HepG2 (cell line): ENCODE measurements at regions not wholly inside any gene's neighbourhood (a gene's known extent, or its start where the extent isn't known, plus 50 kb on each side); places are given as distances from the start of the nearest gene placed in this dataset.

ENCODE experiments used
- ATAC-seq: fragments of 200-7000 bp; cut with Tn5 transposase; 3 replicates; pipeline ENCODE4 v1.9.1; 2020; ENCODE audit warnings: mild to moderate bottlenecking, moderate library complexity
- BruUV-seq: library from RNA; stranded (reverse); fragments of 400-500 nt; replicated peaks from 2 replicates; lab custom pipeline; 2021; lab: Mats Ljungman, UMichigan
- CTCF ChIA-PET: fragments of 300-600 bp; formaldehyde crosslinking; extraction: SDS; loops from one replicate; lab custom pipeline; 2021; ENCODE audit warnings: low total read pairs, inconsistent platforms, low intra/inter-chr PET ratio; lab: Yijun Ruan, JAX
- POLR2A ChIA-PET: fragments of 350-600 bp; sonication (Branson Sonifier 250); formaldehyde crosslinking; loops from one replicate; lab custom pipeline; 2020; ENCODE audit warnings: antibody characterized with exemption, inconsistent platforms; lab: Yijun Ruan, JAX
- DNase-seq: peaks from one replicate; pipeline ENCODE4 v3.0.0-alpha.2; 2015; ENCODE audit warnings: low spot score
- FAIRE-seq: peaks from 3 replicates; lab custom pipeline; 2011; peaks lifted over from hg19 to GRCh38; lab: Jason Lieb, UNC
- H2AFZ ChIP-seq: one replicate; pipeline ENCODE4 v1.6.1; 2011; ENCODE audit warnings: low read length, inconsistent platforms
- H3K27ac ChIP-seq: fragments of 300-600 bp; 3 replicates; pipeline ENCODE4 v1.8.0; 2011; ENCODE audit warnings: mixed run types, mild to moderate bottlenecking, mixed read lengths, low read length, inconsistent platforms; ENCODE audit not compliant: insufficient read depth; ENCODE audit errors: extremely low read length
- H3K27me3 ChIP-seq, 2 experiments: fragments of 200-600 bp in 1 of 2; 2 replicates in 1 of 2; 3 replicates in 1 of 2; pipeline versions ENCODE4 v1.6.0 to v1.8.0; 2011; ENCODE audit warnings: low read length in 2 of 2, mild to moderate bottlenecking in 2 of 2, moderate library complexity in 2 of 2, inconsistent platforms in 1 of 2; ENCODE audit not compliant: insufficient read depth in 2 of 2, control insufficient read depth in 1 of 2
- H3K36me3 ChIP-seq, 2 experiments: fragments of 200-600 bp in 1 of 2; replicated peaks in 1 of 2; 2 replicates in 1 of 2; 3 replicates in 1 of 2; pipeline versions ENCODE4 v1.5.1 to v1.8.0; 2011; ENCODE audit warnings: low read length in 2 of 2, inconsistent platforms in 1 of 2; ENCODE audit not compliant: insufficient read depth in 2 of 2, control insufficient read depth in 1 of 2
- H3K4me1 ChIP-seq: 2 replicates; pipeline ENCODE4 v1.5.1; 2012; ENCODE audit warnings: low read length, inconsistent platforms; ENCODE audit not compliant: insufficient read depth
- H3K4me2 ChIP-seq: 2 replicates; pipeline ENCODE4 v1.6.0; 2011; ENCODE audit warnings: low read depth, low read length, inconsistent platforms
- H3K4me3 ChIP-seq, 3 experiments: fragments of 200-600 bp in 1 of 3; sonication (generic), shearing (Covaris generic) in 1 of 3; replicated peaks in 1 of 3; 2 replicates each; pipeline ENCODE4 v1.5.1; 2011 to 2016; ENCODE audit warnings: low read length in 3 of 3, inconsistent platforms in 2 of 3, low read depth in 2 of 3, mild to moderate bottlenecking in 2 of 3, control low read depth in 1 of 3, mixed read lengths in 1 of 3; ENCODE audit not compliant: insufficient read depth in 1 of 3
- H3K79me2 ChIP-seq: one replicate; pipeline ENCODE4 v1.6.1; 2011; ENCODE audit warnings: low read length, inconsistent platforms; ENCODE audit not compliant: insufficient read depth
- H3K9ac ChIP-seq: 2 replicates; pipeline ENCODE4 v1.6.0; 2011; ENCODE audit warnings: mild to moderate bottlenecking, low read depth, low read length, inconsistent platforms; ENCODE audit not compliant: insufficient read depth
- H3K9me3 ChIP-seq: 2 replicates; pipeline ENCODE4 v1.5.1; 2012; ENCODE audit warnings: mild to moderate bottlenecking, low read length
- H4K20me1 ChIP-seq: 2 replicates; pipeline ENCODE4 v1.6.0; 2011; ENCODE audit warnings: inconsistent platforms, mild to moderate bottlenecking, low read length, moderate library complexity; ENCODE audit not compliant: insufficient read depth
- ETV5 ChIP-seq: IDR thresholded peaks from 2 replicates; pipeline ENCODE4 v1.6.1; 2018; ENCODE audit warnings: missing biosample characterization, missing genetic modification reagents, inconsistent platforms, borderline replicate concordance
- HMG20B ChIP-seq: conservative IDR thresholded peaks from 2 replicates; pipeline ENCODE4 v1.6.1; 2016; ENCODE audit warnings: missing genetic modification reagents, missing compliant biosample characterization
- NCOA2 ChIP-seq: sonication (generic); formaldehyde crosslinking; IDR thresholded peaks from 2 replicates; pipeline ENCODE4 v1.8.0; 2022; ENCODE audit warnings: inconsistent platforms
- PHF5A ChIP-seq: IDR thresholded peaks from one replicate; pipeline ENCODE4 v1.6.1; 2018; ENCODE audit warnings: low read depth, missing genetic modification reagents; ENCODE audit not compliant: unreplicated experiment
- RARA ChIP-seq: IDR thresholded peaks from 2 replicates; pipeline ENCODE4 v1.6.1; 2016; ENCODE audit warnings: missing genetic modification reagents, missing compliant biosample characterization
- SRY ChIP-seq: sonication (generic); formaldehyde crosslinking; IDR thresholded peaks from 2 replicates; pipeline ENCODE4 v1.8.0; 2022; ENCODE audit warnings: mild to moderate bottlenecking, missing genetic modification reagents
- THAP11 ChIP-seq: IDR thresholded peaks from 2 replicates; pipeline ENCODE4 v1.6.1; 2016; ENCODE audit warnings: missing biosample characterization, missing genetic modification reagents
- ZNF121 ChIP-seq: sonication (generic); formaldehyde crosslinking; IDR thresholded peaks from 2 replicates; pipeline ENCODE4 v1.5.0; 2020; ENCODE audit warnings: mild to moderate bottlenecking, missing genetic modification reagents
- ZNF670 ChIP-seq: sonication (generic); formaldehyde crosslinking; IDR thresholded peaks from 2 replicates; pipeline ENCODE4 v1.8.0; 2022; ENCODE audit warnings: mild to moderate bottlenecking, missing genetic modification reagents, borderline replicate concordance
- WGBS: methylation state at CpG from one replicate; pipeline ENCODE4 v1.1.6; 2017; ENCODE audit warnings: low lambda C conversion rate; 5-methylcytosine and 5-hydroxymethylcytosine counted together
- in situ Hi-C: cut with HindIII; loops from 2 replicates; pipeline ENCODE4 v1.10.0; 2017; ENCODE audit warnings: low pct_unique_long_range_greater_than_20kb; ENCODE audit not compliant: extremely low pct_ligation_motif_present
- intact Hi-C: fragments of 100-400 bp; cut with micrococcal nuclease; formaldehyde crosslinking; loops from one replicate; pipeline ENCODE4 v1.10.0; 2022; ENCODE audit not compliant: unreplicated experiment
- TF ChIP-seq, protein P1 (sequence below): sonication (generic); formaldehyde crosslinking; conservative IDR thresholded peaks from 2 replicates; pipeline ENCODE4 v1.4.0; 2020; ENCODE audit warnings: missing genetic modification reagents
- TF ChIP-seq, protein P2 (sequence below): IDR thresholded peaks from 2 replicates; pipeline ENCODE4 v1.4.0; 2020; ENCODE audit warnings: mild to moderate bottlenecking, missing genetic modification reagents
- TF ChIP-seq, protein P3 (sequence below): IDR thresholded peaks from 2 replicates; pipeline ENCODE4 v1.6.1; 2016

DNA sequence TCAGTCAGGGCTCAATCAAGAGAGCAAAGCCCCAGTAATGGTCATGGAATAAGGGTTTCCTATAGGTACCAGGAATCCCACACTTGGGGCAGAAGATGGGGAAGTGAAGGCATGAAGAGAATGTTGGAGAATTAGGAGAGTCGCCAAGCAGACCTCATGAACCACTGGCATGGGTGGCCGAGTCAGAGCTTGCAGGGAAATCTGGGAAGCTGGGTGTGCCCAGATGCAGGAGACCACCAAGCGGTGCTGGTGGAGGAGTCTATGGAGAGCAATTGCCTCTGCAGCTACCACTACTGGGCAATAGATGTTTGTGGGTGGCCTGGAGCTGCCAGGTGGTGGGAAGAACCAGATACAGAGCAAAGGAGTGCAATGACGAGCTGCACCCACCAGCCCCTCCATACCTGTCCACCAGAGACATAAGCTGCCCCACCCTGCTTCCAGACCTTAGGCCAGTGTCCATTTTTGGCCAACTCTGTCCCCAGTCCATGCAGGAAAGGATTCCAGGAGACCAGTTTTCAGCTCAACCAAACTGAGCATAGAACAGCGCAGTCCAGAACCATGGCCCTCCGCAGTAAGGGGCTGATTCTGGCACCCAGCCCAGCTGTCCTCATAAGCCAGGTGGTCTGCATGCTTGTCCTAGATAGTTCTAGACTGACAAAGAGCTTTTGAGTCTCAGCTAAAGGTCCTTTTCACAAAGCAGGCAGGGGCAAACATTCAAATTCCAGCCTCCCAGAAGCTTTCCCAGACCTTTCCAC lies 323.9 kb downstream of the GADD45G start:
- no peaks in the 10 kb centered on the region for H3K79me2 ChIP-seq
- no peaks in the 10 kb centered on the region for H3K9me3 ChIP-seq
- WGBS, result 4% methylated on average over 2 of the region's 6 CpGs
- no peak overlapping the region for H3K9ac ChIP-seq
- H3K4me1 ChIP-seq, result peaks cover 24% of the 10 kb centered on the region
- BruUV-seq, result no TSS peak
- POLR2A ChIA-PET, result no interaction called here
- intact Hi-C loops, result no loop called here
- H4K20me1 ChIP-seq, result no peaks in the 10 kb centered on the region
- FAIRE-seq, result no peak
- no peaks in the 10 kb centered on the region; a peak in 1 of 5 replicates for H3K27me3 ChIP-seq
- no peak for TF ChIP-seq RARA (CRISPR knock-in tag)
- TF ChIP-seq HMG20B (CRISPR knock-in tag), result no peak
- TF ChIP-seq, protein P1, sequence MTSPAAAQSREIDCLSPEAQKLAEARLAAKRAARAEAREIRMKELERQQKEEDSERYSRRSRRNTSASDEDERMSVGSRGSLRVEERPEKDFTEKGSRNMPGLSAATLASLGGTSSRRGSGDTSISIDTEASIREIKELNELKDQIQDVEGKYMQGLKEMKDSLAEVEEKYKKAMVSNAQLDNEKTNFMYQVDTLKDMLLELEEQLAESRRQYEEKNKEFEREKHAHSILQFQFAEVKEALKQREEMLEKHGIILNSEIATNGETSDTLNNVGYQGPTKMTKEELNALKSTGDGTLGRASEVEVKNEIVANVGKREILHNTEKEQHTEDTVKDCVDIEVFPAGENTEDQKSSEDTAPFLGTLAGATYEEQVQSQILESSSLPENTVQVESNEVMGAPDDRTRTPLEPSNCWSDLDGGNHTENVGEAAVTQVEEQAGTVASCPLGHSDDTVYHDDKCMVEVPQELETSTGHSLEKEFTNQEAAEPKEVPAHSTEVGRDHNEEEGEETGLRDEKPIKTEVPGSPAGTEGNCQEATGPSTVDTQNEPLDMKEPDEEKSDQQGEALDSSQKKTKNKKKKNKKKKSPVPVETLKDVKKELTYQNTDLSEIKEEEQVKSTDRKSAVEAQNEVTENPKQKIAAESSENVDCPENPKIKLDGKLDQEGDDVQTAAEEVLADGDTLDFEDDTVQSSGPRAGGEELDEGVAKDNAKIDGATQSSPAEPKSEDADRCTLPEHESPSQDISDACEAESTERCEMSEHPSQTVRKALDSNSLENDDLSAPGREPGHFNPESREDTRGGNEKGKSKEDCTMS, result no peak
- TF ChIP-seq, protein P2, sequence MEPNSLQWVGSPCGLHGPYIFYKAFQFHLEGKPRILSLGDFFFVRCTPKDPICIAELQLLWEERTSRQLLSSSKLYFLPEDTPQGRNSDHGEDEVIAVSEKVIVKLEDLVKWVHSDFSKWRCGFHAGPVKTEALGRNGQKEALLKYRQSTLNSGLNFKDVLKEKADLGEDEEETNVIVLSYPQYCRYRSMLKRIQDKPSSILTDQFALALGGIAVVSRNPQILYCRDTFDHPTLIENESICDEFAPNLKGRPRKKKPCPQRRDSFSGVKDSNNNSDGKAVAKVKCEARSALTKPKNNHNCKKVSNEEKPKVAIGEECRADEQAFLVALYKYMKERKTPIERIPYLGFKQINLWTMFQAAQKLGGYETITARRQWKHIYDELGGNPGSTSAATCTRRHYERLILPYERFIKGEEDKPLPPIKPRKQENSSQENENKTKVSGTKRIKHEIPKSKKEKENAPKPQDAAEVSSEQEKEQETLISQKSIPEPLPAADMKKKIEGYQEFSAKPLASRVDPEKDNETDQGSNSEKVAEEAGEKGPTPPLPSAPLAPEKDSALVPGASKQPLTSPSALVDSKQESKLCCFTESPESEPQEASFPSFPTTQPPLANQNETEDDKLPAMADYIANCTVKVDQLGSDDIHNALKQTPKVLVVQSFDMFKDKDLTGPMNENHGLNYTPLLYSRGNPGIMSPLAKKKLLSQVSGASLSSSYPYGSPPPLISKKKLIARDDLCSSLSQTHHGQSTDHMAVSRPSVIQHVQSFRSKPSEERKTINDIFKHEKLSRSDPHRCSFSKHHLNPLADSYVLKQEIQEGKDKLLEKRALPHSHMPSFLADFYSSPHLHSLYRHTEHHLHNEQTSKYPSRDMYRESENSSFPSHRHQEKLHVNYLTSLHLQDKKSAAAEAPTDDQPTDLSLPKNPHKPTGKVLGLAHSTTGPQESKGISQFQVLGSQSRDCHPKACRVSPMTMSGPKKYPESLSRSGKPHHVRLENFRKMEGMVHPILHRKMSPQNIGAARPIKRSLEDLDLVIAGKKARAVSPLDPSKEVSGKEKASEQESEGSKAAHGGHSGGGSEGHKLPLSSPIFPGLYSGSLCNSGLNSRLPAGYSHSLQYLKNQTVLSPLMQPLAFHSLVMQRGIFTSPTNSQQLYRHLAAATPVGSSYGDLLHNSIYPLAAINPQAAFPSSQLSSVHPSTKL (CRISPR knock-in tag), result no peak
- no peak for TF ChIP-seq SRY
- TF ChIP-seq ZNF121, result no peak
- TF ChIP-seq, protein P3, sequence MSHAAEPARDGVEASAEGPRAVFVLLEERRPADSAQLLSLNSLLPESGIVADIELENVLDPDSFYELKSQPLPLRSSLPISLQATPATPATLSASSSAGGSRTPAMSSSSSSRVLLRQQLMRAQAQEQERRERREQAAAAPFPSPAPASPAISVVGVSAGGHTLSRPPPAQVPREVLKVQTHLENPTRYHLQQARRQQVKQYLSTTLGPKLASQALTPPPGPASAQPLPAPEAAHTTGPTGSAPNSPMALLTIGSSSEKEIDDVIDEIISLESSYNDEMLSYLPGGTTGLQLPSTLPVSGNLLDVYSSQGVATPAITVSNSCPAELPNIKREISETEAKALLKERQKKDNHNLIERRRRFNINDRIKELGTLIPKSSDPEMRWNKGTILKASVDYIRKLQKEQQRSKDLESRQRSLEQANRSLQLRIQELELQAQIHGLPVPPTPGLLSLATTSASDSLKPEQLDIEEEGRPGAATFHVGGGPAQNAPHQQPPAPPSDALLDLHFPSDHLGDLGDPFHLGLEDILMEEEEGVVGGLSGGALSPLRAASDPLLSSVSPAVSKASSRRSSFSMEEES (CRISPR knock-in tag), result no peak
- no peak for TF ChIP-seq THAP11
- no peak for TF ChIP-seq PHF5A
- TF ChIP-seq NCOA2 (CRISPR knock-in tag), result no peak
- TF ChIP-seq ETV5, result no peak
- TF ChIP-seq ZNF670 (CRISPR knock-in tag), result no peak
- no peak overlapping the region for H3K4me2 ChIP-seq
- DNase-seq, result no peak
- in situ Hi-C loops, result no loop called here
- H3K36me3 ChIP-seq, result no peaks in the 10 kb centered on the region
- H3K4me3 ChIP-seq, result no peak overlapping the region
- CTCF ChIA-PET, result no interaction called here
- no peak overlapping the region for H2AFZ ChIP-seq
- H3K27ac ChIP-seq, result no peak overlapping the region
- ATAC-seq, result no peak
